HUDEP-2 (cell line): ENCODE measurements at regions not wholly inside any gene's neighbourhood (a gene's known extent, or its start where the extent isn't known, plus 50 kb on each side); places are given as distances from the start of the nearest gene placed in this dataset.

Experiments used
- DNase-seq, 76 experiments: peaks; one replicate each; lab custom pipeline; 2025; ENCODE audit not compliant: unreplicated experiment in 76 of 76; lab: John Stamatoyannopoulos, UW

DNA sequence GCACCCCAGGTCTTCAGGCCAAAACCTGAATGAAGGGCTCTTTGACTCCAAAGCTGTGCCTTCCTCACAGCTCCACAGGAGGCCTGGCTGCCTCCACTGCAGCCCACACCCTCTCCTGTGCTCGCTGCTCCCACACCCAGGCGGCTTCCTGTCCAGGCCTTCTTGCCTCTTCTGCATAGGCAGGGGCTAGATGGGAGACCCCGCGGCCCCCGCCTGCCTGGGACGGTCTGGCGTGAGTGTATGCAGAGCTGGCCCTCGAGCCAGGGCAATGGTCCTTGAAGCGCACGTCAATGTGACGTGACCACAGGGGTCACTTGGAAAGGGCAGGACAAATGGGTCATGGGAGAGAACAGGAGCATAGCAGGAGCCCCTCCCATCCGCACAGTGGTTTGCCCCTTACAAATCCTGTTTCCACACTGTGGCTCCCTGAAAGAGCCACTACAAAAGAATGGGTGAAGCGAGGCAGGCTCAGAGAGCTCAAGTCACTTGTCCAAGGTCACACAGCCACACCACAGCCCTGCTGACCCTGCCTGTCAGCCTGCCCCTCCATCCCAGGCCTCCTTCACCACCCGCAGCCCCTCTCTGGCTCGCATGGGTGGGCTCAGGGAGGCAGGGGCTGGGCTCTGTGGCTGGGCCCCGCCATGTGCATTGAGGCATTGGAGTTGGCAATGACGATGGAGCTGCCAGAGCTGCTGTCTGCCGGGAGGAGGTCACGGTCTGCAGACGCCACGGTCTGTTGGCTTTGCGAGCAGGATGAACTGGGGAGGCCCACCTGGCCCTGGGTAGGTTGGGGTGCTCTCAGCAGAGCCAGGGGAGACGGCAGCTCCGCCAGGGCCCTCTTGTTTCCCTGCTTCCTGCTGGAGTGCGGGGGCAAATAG lies 71.2 kb upstream of the WNT11 start:
- no peak for DNase-seq

DNA sequence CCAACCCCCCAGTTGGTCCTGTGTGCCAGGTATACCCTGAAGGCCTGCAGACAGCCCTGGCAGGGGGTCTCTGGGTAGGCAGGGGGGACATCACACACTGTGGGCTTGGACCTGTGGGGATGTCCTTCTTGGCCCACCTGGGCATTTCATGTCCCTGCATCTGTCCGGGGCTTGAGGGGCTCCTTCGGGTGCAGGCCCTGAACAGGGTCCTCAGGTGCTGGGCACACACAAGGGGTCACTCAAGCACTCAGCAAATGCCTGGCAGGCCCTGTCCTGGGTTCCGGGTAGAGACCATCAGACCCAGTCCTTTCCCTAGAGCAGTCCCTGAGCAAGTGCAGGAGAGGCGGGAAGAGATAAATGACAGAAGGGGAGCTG lies 70.5 kb upstream of the WNT11 start:
- no peak for DNase-seq

DNA sequence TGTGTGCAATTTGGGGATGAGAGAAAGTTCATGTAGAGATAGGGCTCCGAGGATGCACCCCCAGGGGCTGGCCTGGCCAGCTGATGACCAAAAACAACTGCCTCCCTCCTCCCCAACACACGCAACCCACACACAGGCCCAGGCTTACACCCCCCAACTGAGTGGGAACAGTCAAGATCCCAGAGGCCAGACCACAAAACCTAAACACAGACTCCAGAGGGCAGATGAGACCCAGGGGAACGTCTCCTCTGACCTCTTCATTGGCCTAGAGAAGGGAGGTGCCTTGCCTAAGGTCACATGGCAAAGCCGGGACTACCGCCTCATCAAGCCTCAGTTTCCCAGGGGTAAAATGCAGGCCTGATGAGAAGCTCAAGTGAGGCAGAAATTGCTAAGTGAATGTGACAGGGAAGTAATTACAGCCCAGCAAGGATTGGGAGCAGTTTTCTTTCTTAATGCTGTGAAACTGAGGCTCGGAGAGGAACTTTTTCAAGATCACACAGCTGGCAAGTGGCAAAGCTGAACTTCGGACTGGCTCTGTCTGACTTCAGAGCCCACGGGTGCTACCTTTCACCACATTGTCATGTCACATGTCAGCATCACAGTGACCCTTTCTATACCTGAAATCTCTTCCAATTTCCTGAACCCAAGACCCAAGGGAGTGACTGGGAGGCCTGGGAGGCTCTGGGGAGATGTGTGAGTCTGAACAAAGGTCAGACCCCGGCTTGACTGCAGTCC lies 69.9 kb upstream of the WNT11 start:
- no peak for DNase-seq

DNA sequence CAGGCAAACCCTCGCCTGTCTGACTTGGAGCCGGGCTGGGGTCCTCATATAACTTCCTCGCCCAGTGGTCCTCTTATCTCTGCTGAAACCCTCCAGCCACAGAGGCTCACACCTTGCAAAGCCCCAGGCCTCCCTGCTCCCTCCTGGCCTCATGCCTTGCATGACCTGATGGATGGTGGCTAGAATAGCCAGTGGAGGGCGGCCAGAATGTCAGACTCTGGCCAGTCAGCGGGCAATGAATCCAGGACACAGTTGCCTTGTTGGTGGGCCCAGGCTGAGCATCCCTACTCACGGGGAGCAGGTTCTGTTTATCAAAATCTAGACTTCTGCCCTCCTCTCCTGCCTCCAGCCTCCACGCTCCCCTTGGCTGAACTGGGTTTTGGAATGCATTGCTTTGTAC lies 69.1 kb upstream of the WNT11 start:
- DNase-seq = no peak

DNA sequence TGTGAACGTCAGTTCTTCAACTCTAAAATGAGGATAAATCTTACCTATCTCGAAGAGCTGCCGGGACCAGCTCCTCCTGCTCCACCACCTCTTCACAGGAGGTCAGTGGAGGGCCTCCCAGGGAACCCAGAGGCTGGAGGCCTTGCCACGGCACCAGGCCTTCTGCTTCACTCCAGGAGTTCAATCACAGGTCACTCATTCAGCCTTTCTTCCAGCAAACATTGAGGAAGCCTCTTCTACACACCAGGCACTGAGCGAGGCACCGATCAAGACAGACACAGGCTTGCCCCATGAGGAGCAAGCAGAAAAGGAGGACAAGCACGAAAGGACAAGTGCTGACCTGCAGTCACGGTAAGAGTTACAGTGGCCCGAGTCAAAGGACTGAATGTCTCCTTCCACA lies 64.8 kb upstream of the WNT11 start:
- DNase-seq = no peak

DNA sequence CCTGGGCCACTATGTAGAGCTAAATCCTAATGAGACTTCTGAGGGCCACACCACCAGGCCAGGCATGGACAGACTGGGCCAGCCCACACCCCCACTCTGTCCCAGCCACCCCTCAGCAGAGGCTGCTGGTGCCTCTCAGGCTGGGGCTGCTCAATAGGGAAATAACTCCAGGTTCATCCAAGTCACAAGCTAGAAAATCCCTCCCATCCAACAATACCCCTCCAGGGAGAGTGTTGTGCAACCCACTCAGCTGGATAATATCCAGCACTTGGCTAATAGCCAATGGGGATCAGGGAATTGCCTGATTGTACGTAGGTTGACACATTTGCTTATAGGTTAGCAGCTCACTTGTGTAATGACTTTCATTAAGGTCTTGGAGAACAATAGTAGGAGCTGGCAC lies 64.1 kb upstream of the WNT11 start:
- DNase-seq = no peak

DNA sequence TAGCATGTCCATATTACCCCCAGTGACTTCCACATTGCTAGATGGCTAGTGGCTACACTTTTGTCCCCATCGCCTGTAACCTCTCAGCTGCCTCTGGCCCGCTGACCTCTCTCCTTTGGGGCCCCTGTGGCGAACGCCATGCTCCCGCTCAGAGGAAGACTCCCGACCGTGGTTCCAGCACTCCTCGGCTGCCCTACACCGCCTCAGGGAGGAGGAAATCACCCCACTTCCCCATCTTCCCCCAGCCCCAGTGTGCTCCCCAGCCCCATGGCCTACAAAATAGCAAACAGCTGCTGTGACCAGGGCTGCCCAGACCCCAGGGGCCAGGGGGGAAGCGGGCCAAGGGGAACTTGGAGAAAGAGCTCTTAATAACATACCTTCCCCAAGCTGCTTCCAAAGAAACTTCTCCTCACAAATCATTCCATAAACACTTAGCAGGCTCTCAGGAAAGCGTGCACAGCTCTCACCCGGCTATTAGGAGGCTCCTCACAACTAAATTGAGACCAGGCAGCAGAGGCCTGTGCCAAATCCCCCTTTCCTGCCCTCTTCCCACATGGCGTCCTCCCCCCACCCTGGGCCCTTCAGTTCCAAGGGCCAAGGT lies 63.5 kb upstream of the WNT11 start:
- no peak for DNase-seq

DNA sequence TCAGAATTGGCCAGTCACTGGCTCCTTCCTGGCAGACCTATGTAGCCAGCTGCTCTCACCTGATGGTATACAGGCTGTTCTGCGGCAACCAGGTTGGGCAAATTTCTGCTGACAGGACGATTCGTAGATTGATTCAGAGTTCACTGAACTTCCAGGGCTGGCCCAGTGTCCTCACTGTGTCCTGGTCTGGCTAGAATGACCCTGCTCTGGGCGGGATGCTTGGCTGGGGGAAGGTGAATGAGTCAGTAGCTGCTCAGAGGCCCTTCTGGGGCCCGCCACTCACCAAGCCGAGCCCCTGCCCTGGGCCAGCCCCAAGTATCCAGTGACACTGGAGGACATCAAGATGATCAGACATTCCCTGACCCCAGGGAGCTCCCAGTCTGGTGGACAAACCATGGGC lies 62.9 kb upstream of the WNT11 start:
- DNase-seq = no peak

DNA sequence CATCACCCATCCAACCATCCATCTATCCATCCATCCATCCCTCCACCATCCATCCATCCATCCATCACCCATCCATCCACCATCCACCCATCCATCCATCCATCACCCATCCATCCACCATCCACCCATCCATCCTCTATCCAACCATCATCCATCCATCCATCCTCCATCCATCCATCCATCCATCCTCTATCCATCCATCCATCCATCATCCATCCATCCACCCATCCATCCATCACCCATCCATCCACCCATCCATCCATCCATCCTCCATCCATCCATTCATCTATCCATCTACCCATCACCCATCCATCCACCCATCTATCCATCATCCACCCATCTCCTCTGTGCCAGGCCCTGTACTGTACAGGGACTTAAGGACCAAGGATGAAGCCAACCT lies 62.2 kb upstream of the WNT11 start:
- no peak for DNase-seq

DNA sequence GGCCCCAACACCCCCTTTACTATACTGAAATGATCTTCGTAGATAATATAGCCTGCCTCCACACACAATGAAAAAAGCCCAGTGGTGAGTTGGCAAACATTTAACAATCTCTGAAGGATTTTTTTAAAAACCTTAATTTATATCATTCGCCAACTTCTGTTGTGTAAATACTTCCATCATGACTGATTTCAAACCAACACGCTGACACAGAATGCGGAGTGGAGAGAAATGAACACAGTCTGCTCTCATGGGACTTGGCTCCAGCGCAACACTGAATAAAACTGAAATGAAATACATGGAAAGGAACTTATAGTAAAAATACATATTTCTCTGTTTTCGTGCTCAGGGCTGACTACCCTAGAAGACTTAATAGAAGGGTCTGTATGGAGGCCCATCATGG lies 61.3 kb upstream of the WNT11 start:
- DNase-seq = no peak

DNA sequence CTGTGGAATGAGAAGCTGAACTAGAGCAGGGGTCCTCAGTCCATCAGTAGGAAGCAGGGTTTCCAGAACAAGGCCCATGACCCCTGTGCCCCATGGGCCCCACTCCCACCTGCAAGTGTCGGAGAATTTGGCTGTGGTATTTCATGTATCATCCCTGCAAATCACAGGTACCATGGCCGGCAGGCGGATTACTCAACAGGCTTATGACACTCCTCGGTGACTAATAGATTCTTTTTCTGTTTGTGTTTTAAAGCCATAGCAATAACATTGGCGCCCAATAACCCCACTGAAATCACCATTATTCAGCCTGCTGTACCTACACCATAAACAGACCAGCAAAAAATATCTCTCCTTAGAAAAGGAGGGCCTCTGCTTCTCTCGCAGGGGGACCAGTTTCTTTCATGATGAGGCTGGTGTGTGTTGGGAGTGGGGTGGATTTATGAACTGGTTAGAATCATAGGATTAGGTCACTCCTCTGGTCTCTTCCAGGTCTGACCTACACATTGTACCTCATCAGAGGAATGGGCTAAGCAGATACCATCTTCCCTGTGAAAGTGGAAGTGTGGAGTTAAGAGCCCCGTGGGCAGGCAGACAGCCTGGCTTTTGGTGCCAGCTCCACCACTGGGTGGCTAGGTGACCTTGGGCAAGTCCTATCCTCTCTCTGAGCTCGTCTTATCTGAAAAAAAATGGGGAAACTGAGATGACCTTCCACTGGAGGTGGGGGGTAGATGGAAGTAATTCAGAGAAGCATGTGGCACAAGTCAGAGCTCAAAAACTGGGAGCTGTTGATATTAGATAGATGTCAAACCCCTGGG lies 60.2 kb upstream of the WNT11 start:
- no peak for DNase-seq

DNA sequence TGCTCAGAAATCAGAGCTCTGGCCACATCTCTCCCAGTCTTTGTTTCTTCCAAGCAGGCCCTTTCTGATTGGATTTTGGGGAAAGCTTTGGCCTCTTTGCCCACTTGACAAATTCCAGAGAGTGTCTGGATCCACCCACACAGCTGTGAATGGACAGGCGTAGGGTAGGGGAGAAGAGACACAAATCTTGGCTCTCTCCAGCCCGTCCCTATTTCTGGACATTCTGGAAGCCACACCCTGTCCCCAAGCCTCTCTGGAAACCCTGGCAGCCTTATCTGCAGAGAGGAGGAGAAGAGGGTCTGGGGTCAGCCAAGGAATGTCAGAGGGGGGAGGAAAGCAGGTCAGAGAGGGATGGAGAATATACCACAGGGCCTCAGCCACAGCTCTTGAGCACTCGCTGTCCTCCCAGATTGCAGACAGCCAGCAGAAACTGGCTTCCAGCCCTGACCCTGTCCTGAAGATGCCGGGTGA lies 59.5 kb upstream of the WNT11 start:
- no peak for DNase-seq

DNA sequence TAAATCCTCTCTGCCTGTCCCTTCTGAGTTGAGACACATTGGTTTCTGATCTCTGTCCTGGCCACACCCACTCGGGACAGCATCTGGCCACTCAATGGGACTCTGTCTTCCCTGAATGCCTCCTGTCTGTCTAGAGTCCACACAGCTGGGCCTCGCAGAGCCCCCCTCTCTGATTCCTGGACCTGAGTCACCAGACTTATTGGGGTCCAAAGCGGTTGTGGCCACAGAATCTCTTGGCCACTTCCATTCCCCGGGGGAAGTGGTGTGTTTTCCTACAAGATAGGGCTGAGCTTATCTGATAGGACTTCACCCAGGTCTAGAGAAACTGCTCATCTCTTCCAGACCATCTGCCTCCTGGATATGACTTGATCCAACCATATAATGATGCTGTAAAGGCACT lies 57.4 kb upstream of the WNT11 start:
- DNase-seq = no peak

DNA sequence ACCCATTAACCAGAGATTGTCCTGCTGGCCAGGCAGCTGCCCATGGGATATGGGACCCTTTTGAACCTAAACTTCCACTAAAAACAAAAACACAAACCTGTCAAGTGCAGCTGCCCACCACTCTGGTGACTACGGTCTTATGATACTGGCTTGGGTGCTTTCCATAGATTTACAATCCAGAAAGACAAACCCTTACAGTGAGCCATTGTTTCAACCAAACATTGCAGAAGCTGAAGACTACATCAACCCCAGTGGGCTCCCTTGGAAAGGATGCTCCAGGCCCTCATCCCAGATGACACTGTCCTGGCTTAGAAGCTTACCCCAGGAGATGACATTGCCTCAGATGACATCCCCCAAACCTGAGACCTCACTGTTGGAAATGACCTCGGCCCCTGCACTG lies 56.9 kb upstream of the WNT11 start:
- no peak for DNase-seq

DNA sequence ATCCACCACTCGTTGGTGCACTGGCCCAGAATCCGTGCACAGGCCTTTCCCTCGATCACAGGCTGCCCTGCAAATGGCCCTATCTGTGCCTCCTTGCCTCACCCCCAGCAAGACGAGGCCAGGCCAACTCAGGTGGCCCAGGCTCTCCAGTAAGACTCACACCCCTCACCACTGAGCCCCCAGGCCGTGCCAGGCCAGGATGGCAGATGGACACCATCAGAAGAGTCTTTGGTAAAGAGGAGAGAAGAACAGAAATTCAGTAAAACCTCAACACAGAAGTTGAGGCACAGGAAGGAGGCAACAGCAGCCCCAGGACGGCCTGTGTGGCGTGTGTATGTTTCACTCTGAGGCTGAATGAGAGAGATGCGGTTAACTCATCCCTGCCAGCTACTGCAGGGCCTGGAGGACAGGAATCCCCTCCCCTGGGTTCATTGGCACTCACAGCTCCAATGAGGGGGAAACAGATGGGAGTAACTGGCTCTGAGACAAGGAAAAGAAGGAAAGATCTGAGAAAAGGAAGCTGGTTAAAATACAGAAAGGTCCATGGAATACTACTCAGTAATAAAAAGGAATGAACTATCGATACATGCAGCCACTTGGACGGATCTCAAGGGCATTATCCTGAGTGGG lies 54.1 kb upstream of the WNT11 start:
- no peak for DNase-seq

DNA sequence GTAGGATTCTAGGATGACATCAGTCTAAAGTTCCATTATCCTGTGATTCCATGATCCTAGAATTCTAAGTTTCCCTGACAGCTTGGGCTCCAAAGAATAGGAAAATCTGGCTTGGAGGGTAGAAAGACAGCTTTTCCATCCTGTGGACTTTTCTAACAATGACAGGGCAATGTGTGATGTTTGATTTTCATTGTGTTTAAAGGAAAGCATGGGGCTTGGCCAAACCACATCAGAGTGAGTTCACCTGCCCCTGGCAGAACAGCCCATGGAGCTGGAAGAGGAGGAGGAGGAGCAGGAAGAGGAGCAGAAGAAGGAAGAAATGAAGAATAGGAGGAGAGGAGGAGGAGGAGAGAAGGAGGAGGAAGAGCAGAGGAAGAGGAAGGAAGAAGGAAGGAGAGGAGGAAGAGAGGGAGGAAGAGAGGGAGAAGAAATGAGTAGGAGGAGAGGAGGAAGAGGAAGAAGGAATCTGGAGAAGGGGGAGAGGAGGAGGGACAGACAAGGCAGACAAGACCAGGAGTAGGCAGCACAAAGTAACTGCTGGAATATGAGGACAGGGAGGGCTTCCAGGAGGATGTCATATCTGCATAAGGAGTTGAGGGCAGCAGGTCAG lies 53.1 kb upstream of the WNT11 start:
- DNase-seq = no peak

DNA sequence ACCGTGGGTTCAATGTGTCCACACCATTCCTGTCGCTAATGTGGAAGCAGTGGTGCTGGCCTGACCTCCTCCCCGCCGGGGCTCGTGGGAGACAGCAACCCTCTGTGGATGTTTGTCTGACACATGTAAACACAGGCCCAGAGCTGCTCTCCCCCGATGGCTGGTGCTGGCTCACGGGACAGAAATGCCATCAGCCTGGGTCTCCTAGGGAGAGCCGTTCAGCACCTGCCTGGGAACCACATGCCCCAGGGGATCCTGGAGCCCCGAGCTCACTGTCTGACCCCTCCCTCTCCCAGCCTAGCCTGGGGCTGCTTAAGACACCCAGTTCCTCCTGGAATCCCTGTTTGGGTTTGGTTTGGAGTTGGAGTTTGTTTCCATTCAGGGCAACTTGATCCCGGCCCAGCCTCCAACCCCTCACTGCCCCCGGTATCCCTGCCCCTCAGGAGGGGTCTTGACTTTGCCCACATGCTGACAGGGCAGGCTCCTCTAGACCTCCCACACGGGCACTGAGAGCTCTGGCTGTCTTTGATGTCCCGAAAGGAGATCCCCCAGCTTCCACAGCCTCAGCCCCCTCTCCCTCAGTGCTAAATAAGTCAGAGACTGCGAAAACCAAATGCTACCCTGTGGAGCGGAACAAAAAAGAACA lies 50.9 kb upstream of the WNT11 start:
- no peak for DNase-seq

DNA sequence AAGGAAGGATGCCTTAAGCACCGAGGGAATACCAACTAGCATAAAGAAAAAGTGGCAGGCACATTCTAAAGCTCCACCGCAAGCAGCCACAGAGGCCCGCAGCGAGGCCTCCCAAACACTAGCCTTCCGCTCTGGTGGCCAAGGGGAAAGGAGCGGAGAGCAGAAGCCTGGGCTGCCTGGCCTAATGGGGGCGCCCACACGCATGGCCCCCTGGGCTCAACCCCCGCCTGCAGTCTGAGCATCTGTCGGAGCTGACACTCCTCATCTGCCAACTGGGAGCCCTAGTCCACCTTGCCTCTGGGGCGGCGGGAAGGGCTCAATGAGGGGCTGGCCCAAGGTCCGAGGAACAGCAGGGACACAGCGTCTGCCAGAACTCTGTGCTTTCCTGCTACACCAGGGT lies 50.1 kb upstream of the WNT11 start:
- DNase-seq = no peak
